Left ventricle myocardium inferior (tissue), 1 donor: ENCODE measurements at regions not wholly inside any gene's neighbourhood (a gene's known extent, or its start where the extent isn't known, plus 50 kb on each side); places are given as distances from the start of the nearest gene placed in this dataset.
A peak's percentile ranks its signal among the peaks of the same experiment; 100 is the strongest.

Experiments used
- DNase-seq: peaks from one replicate; pipeline ENCODE4 v3.0.0-alpha.2; 2020
- H3K27ac ChIP-seq: fragments of 200-600 bp; replicated peaks from 2 replicates; pipeline ENCODE4 v1.8.0; 2021
- H3K27me3 ChIP-seq: fragments of 200-600 bp; 2 replicates; pipeline ENCODE4 v1.8.0; 2021; ENCODE audit warnings: low read depth
- H3K36me3 ChIP-seq: fragments of 200-600 bp; 2 replicates; pipeline ENCODE4 v1.8.0; 2021
- H3K4me1 ChIP-seq: fragments of 200-600 bp; 2 replicates; pipeline ENCODE4 v1.8.0; 2021
- H3K4me3 ChIP-seq: fragments of 200-600 bp; 2 replicates; pipeline ENCODE4 v1.8.0; 2021; ENCODE audit warnings: mild to moderate bottlenecking, moderate library complexity
- H3K9me3 ChIP-seq: fragments of 200-600 bp; replicated peaks from 2 replicates; pipeline ENCODE4 v1.8.0; 2021
- CTCF ChIP-seq: fragments of 200-600 bp; IDR thresholded peaks from 2 replicates; pipeline ENCODE4 v1.8.0; 2021; ENCODE audit warnings: antibody characterized with exemption, mild to moderate bottlenecking, borderline replicate concordance
- intact Hi-C: fragments of 100-400 bp; cut with micrococcal nuclease; formaldehyde crosslinking; loops from one replicate; pipeline ENCODE4 v1.11.0; 2022
- donor health status: DM: no; HTN: yes; CAD: no; lungs with severe emphysema.

GRCh38 chr10:61825001-61825400 lies 76.5 kb upstream of the ARID5B start:
- intact Hi-C loops, result no loop called here
- Histone ChIP-seq H3K36me3 (no peaks in the 10 kb centered on the region), H3K9me3 (no peaks in the 10 kb centered on the region), H3K27ac (no peak overlapping the region), H3K4me1 (peaks cover 5% of the 10 kb centered on the region), H3K27me3 (no peaks in the 10 kb centered on the region), H3K4me3 (no peak overlapping the region)
- TF ChIP-seq CTCF, result no peak
- no peak for DNase-seq

GRCh38 chr10:61825628-61826027 lies 75.9 kb upstream of the ARID5B start:
- Histone ChIP-seq H3K9me3 (no peaks in the 10 kb centered on the region), H3K4me1 (peaks cover 7% of the 10 kb centered on the region)

GRCh38 chr10:61828034-61828433 lies 73.5 kb upstream of the ARID5B start:
- no peak overlapping the region for H3K27ac ChIP-seq
- intact Hi-C loops, result no loop called here
- H3K27me3 ChIP-seq, result no peaks in the 10 kb centered on the region
- peaks cover 7% of the 10 kb centered on the region for H3K4me1 ChIP-seq
- peaks cover 7% of the 10 kb centered on the region for H3K9me3 ChIP-seq
- no peak for TF ChIP-seq CTCF
- H3K36me3 ChIP-seq, result no peaks in the 10 kb centered on the region
- no peak for DNase-seq
- H3K4me3 ChIP-seq, result no peak overlapping the region

More at GRCh38 chr10:61825628-61826027, 75.9 kb upstream of the ARID5B start:
- no peak for DNase-seq
- TF ChIP-seq CTCF, result no peak
- Histone ChIP-seq H3K36me3 (no peaks in the 10 kb centered on the region), H3K27ac (no peak overlapping the region), H3K4me3 (no peak overlapping the region), H3K27me3 (no peaks in the 10 kb centered on the region)
- intact Hi-C loops, result no loop called here

GRCh38 chr10:61828788-61829187 lies 72.7 kb upstream of the ARID5B start:
- intact Hi-C loops, result no loop called here
- Histone ChIP-seq H3K4me3 (no peak overlapping the region), H3K27me3 (no peaks in the 10 kb centered on the region), H3K36me3 (no peaks in the 10 kb centered on the region), H3K27ac (no peak overlapping the region), H3K9me3 (peaks cover 7% of the 10 kb centered on the region), H3K4me1 (peaks cover 7% of the 10 kb centered on the region)
- DNase-seq, result no peak
- TF ChIP-seq CTCF, result no peak

GRCh38 chr10:61830072-61830845 lies 71.2 kb upstream of the ARID5B start:
- intact Hi-C loops, result no loop called here
- H3K4me3 ChIP-seq, result peak overlapping the region; percentile 5
- H3K4me1 ChIP-seq, result peaks cover 12% of the 10 kb centered on the region
- H3K36me3 ChIP-seq, result no peaks in the 10 kb centered on the region
- H3K9me3 ChIP-seq, result peaks cover 7% of the 10 kb centered on the region
- no peak for DNase-seq
- H3K27ac ChIP-seq, result peak overlapping the region; percentile 71
- H3K27me3 ChIP-seq, result no peaks in the 10 kb centered on the region
- no peak for TF ChIP-seq CTCF
